ENCODE measurements at regions not wholly inside any gene's neighbourhood (a gene's known extent, or its start where the extent isn't known, plus 50 kb on each side); places are given as distances from the start of the nearest gene placed in this dataset.

DNA sequence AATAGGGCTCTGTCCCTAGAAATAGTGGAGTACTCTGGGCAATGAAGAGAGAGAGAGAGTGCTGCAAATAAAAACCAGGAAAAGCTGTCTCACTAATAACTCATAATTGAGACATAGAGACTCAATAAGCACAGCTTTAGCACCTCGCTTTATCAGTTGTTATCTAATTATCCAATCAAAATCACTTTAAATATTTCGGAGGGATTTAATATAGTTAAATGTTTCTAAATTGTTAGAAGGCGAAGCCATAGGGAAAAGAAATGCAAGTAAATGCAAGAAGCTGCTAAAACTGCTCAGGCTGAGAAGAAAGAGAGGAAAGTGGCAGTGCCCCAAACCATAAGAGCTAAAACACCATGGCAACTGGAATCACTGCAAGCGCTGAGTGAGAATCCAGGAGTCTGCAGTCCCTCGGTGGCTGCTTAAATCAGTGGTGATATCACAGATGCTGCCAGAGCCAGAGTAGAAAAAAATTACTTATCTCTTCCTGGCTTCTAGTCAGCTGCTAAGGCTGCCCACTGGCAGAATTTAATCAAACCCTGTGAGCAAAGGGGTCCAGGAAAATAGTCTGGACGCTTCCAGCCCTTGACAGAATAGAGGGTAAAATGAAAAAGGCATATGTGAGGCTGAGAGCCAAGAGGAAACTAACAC, 150.4 kb upstream of the CHRM2 start:
- no peak overlapping the region for H3K27ac ChIP-seq (ENCODE audit: low read length in 2 of 2)
- no peak for ATAC-seq (ENCODE audit: low read depth)
- H3K4me2 ChIP-seq (replicated peaks; ENCODE audit: low read depth, low read length, poor library complexity, severe bottlenecking), result no peak overlapping the region
- H3K36me3 ChIP-seq (replicated peaks in 1 of 2; ENCODE audit: control extremely low read depth in 1 of 2, control insufficient read depth in 1 of 2, extremely low read depth in 1 of 2, insufficient read depth in 2 of 2, low read length in 1 of 2), result no peaks in the 10 kb centered on the region
- no peaks in the 10 kb centered on the region for H4K20me1 ChIP-seq (ENCODE audit: control insufficient read depth, insufficient read depth, low read length, poor library complexity, severe bottlenecking)
- no peaks in the 10 kb centered on the region for H3K27me3 Mint-ChIP-seq
- H3K4me3 ChIP-seq (ENCODE audit: control extremely low read depth in 1 of 5, extremely low read depth in 1 of 5, insufficient read depth in 1 of 5, low read depth in 2 of 5, low read length in 4 of 5), result no peak overlapping the region
- ChIA-PET CTCF (no interaction called here), POLR2A (no interaction called here)
- no peak overlapping the region for H3K9ac ChIP-seq (ENCODE audit: low read length)
- intact Hi-C loops (cut with micrococcal nuclease), result no loop called here
- H3K9me3 ChIP-seq (ENCODE audit: control extremely low read depth in 1 of 3, control insufficient read depth in 2 of 3, insufficient read depth in 1 of 3, low read length in 2 of 3), result no peaks in the 10 kb centered on the region
- no peak for DNase-seq
- H3K4me1 ChIP-seq (ENCODE audit: control insufficient read depth in 2 of 2, insufficient read depth in 2 of 2, low read length in 2 of 2), result no peaks in the 10 kb centered on the region
- no peaks in the 10 kb centered on the region for H3K27me3 ChIP-seq (replicated peaks in 1 of 4; ENCODE audit: control extremely low read depth in 1 of 4, control insufficient read depth in 3 of 4, insufficient read depth in 4 of 4, low read length in 3 of 4)
- H3K4me3 Mint-ChIP-seq, result no peak overlapping the region
- peaks cover 6% of the 10 kb centered on the region for H3K9me3 Mint-ChIP-seq (ENCODE audit: insufficient read depth)
- H2AFZ ChIP-seq (ENCODE audit: insufficient read depth, low read depth, low read length, poor library complexity, severe bottlenecking), result no peak overlapping the region
- TF ChIP-seq EZH2 (IDR thresholded peaks at IDR 0.05; ENCODE audit: borderline replicate concordance, insufficient read depth, low read depth, low read length, poor library complexity, severe bottlenecking), result no peak
- TF ChIP-seq, protein P1, sequence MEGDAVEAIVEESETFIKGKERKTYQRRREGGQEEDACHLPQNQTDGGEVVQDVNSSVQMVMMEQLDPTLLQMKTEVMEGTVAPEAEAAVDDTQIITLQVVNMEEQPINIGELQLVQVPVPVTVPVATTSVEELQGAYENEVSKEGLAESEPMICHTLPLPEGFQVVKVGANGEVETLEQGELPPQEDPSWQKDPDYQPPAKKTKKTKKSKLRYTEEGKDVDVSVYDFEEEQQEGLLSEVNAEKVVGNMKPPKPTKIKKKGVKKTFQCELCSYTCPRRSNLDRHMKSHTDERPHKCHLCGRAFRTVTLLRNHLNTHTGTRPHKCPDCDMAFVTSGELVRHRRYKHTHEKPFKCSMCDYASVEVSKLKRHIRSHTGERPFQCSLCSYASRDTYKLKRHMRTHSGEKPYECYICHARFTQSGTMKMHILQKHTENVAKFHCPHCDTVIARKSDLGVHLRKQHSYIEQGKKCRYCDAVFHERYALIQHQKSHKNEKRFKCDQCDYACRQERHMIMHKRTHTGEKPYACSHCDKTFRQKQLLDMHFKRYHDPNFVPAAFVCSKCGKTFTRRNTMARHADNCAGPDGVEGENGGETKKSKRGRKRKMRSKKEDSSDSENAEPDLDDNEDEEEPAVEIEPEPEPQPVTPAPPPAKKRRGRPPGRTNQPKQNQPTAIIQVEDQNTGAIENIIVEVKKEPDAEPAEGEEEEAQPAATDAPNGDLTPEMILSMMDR (IDR thresholded peaks at IDR 0.05), result no peak
- WGBS (ENCODE audit: insufficient coverage), result 81% methylated on average over 2 of the region's 6 CpGs
- H3K79me2 ChIP-seq (ENCODE audit: control insufficient read depth, insufficient read depth, low read length), result no peaks in the 10 kb centered on the region
- no peak overlapping the region for H3K27ac Mint-ChIP-seq
- H3K4me1 Mint-ChIP-seq, result no peaks in the 10 kb centered on the region

DNA sequence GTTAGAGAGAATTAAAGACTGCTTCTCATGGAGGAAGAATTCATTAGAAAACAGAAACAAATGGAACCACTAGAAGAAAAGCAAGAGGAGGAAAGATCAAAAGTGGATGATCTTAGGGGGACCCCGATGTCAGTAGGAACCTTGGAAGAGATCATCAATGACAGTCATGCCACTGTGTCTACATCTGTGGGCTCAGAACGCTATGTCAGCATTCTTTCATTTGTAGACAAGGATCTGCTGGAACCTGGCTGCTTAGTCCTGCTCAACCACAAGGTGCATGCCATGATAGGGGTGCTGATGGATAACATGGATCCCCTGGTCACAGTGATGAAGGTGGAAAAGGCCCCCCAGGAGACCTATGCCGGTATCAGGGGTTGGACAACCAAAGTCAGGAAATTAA, 154.4 kb upstream of the CHRM2 start:
- H3K79me2 ChIP-seq (ENCODE audit: control insufficient read depth, insufficient read depth, low read length), result no peaks in the 10 kb centered on the region
- H3K36me3 ChIP-seq (replicated peaks in 1 of 2; ENCODE audit: control extremely low read depth in 1 of 2, control insufficient read depth in 1 of 2, extremely low read depth in 1 of 2, insufficient read depth in 2 of 2, low read length in 1 of 2), result no peaks in the 10 kb centered on the region
- POLR2A ChIA-PET, result no interaction called here
- H3K4me1 ChIP-seq (ENCODE audit: control insufficient read depth in 2 of 2, insufficient read depth in 2 of 2, low read length in 2 of 2), result no peaks in the 10 kb centered on the region
- Mint-ChIP-seq H3K27me3 (no peaks in the 10 kb centered on the region), H3K27ac (no peak overlapping the region), H3K9me3 (ENCODE audit: insufficient read depth) (peaks cover 6% of the 10 kb centered on the region), H3K4me3 (no peak overlapping the region), H3K4me1 (no peaks in the 10 kb centered on the region)
- H3K4me2 ChIP-seq (replicated peaks; ENCODE audit: low read depth, low read length, poor library complexity, severe bottlenecking), result no peak overlapping the region
- no peak overlapping the region for H2AFZ ChIP-seq (ENCODE audit: insufficient read depth, low read depth, low read length, poor library complexity, severe bottlenecking)
- WGBS (ENCODE audit: insufficient coverage), result 88% methylated on average over 2 of the region's 3 CpGs
- TF ChIP-seq EZH2 (IDR thresholded peaks at IDR 0.05; ENCODE audit: borderline replicate concordance, insufficient read depth, low read depth, low read length, poor library complexity, severe bottlenecking), result no peak
- TF ChIP-seq, protein P1 (IDR thresholded peaks at IDR 0.05), result no peak
- no peaks in the 10 kb centered on the region for H3K27me3 ChIP-seq (replicated peaks in 1 of 4; ENCODE audit: control extremely low read depth in 1 of 4, control insufficient read depth in 3 of 4, insufficient read depth in 4 of 4, low read length in 3 of 4)
- no peak overlapping the region for H3K27ac ChIP-seq (ENCODE audit: low read length in 2 of 2)
- H3K9ac ChIP-seq (ENCODE audit: low read length), result no peak overlapping the region
- no peaks in the 10 kb centered on the region for H4K20me1 ChIP-seq (ENCODE audit: control insufficient read depth, insufficient read depth, low read length, poor library complexity, severe bottlenecking)
- H3K9me3 ChIP-seq (ENCODE audit: control extremely low read depth in 1 of 3, control insufficient read depth in 2 of 3, insufficient read depth in 1 of 3, low read length in 2 of 3), result no peaks in the 10 kb centered on the region
- no peak for DNase-seq
- no peak overlapping the region for H3K4me3 ChIP-seq (ENCODE audit: control extremely low read depth in 1 of 5, extremely low read depth in 1 of 5, insufficient read depth in 1 of 5, low read depth in 2 of 5, low read length in 4 of 5)
- no peak for ATAC-seq (ENCODE audit: low read depth)
- CTCF ChIA-PET, result no interaction called here
- intact Hi-C loops (cut with micrococcal nuclease), result no loop called here

All from B cell (primary cell).